ENCODE measurements at regions not wholly inside any gene's neighbourhood (a gene's known extent, or its start where the extent isn't known, plus 50 kb on each side); places are given as distances from the start of the nearest gene placed in this dataset.

DNA sequence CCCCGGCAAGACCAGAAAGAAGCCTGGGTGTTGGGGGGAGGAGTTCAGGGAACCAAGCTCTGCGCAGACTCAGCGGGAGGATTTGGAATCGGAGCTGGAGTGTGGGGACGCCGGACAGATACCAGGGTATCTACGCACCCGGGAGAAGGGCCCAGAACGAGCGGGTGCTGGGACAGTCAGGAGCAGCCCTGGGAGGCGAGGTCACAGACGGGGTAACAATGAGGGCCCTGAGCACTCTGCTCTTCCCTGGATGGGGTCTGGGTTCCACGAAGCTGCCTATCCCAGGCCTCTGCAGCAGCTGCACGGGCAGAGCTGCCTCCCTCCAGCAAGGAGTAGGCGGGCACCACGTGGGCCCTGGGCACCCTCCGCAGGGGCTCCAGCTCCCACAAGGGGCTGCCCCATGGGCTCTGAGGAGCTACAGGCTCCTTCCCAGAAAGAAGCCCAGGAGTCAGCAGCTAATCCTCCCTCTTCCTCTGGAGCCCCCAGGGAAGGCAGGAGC lies 197.2 kb downstream of the BRD1 start:
- H3K79me2 ChIP-seq (ENCODE audit: control insufficient read depth, low read length): peaks cover 90% of the 10 kb centered on the region
- H3K4me1 ChIP-seq (ENCODE audit: control insufficient read depth, low read length): no peaks in the 10 kb centered on the region
- H3K36me3 ChIP-seq (ENCODE audit: control insufficient read depth, low read length): peaks cover 20% of the 10 kb centered on the region; the same call in 1 of the 2 replicates
- H3K27ac ChIP-seq (ENCODE audit: low read depth, low read length): no peak overlapping the region
- no peaks in the 10 kb centered on the region for H3K9me3 ChIP-seq (ENCODE audit: control insufficient read depth, insufficient read depth, low read length)
- H3K9me2 ChIP-seq (replicated peaks; ENCODE audit: control insufficient read depth, low read length): no peaks in the 10 kb centered on the region
- H3K4me2 ChIP-seq (ENCODE audit: low read length): no peak overlapping the region
- H3K4me3 ChIP-seq (ENCODE audit: low read length): no peak overlapping the region
- no peaks in the 10 kb centered on the region for H3F3A ChIP-seq (ENCODE audit: control insufficient read depth, insufficient read depth)
- H3K27me3 ChIP-seq (ENCODE audit: control insufficient read depth, low read length): no peaks in the 10 kb centered on the region
- TF ChIP-seq, protein P1, sequence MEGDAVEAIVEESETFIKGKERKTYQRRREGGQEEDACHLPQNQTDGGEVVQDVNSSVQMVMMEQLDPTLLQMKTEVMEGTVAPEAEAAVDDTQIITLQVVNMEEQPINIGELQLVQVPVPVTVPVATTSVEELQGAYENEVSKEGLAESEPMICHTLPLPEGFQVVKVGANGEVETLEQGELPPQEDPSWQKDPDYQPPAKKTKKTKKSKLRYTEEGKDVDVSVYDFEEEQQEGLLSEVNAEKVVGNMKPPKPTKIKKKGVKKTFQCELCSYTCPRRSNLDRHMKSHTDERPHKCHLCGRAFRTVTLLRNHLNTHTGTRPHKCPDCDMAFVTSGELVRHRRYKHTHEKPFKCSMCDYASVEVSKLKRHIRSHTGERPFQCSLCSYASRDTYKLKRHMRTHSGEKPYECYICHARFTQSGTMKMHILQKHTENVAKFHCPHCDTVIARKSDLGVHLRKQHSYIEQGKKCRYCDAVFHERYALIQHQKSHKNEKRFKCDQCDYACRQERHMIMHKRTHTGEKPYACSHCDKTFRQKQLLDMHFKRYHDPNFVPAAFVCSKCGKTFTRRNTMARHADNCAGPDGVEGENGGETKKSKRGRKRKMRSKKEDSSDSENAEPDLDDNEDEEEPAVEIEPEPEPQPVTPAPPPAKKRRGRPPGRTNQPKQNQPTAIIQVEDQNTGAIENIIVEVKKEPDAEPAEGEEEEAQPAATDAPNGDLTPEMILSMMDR (IDR thresholded peaks at IDR 0.05; ENCODE audit: low read depth, low read length, poor library complexity, severe bottlenecking): no peak
- TF ChIP-seq EZH2phosphoT487 (IDR thresholded peaks at IDR 0.05; ENCODE audit: borderline replicate concordance, low read length): no peak
- no peaks in the 10 kb centered on the region; the same call in 1 of the 2 replicates for H4K20me1 ChIP-seq (ENCODE audit: control insufficient read depth, insufficient read depth, low read depth, low read length)

DNA sequence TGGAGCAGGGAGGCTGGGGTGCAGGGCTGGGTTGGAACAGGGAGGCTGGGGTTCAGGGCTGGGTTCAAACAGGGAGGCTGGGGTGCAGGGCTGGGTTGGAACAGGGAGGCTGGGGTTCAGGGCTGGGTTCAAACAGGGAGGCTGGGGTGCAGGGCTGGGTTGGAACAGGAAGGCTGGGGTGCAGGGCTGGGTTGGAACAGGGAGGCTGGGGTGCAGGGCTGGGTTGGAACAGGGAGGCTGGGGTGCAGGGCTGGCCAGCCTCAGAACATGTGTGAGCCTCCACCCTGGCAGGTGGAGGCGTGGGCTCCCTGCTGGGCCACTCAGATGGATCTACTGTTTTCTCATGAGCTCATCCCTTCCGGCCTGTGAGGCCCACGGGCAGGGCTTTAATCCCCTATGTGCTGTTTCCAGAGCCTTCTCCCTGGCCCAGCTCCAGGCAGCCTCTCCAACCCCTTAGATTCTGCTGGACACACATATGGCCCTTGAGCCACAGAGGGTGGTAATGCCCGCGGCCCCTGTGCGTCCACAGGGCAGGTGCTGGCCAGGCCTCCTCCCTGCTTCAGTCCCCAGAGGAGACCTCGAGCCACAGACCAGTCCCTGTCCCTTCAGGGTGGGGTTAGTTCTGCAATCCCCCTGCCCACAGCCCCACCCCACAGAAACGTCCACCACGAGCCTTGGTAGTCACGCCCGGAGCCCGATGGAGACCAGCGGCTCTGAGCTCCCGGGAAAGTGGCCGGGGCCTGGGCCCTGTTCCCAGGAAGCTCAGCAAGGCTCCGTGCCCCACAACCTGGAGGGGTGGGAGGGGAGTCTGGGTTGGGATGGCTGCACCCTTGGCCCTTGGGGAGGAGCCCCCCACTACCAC lies 197.9 kb downstream of the BRD1 start:
- no peak for TF ChIP-seq EZH2phosphoT487 (IDR thresholded peaks at IDR 0.05; ENCODE audit: borderline replicate concordance, low read length)
- TF ChIP-seq, protein P1 (IDR thresholded peaks at IDR 0.05; ENCODE audit: low read depth, low read length, poor library complexity, severe bottlenecking): no peak
- peaks cover 16% of the 10 kb centered on the region; the same call in 1 of the 2 replicates for H3K36me3 ChIP-seq (ENCODE audit: control insufficient read depth, low read length)
- no peak overlapping the region for H3K27ac ChIP-seq (ENCODE audit: low read depth, low read length)
- H3K79me2 ChIP-seq (ENCODE audit: control insufficient read depth, low read length): peaks cover 90% of the 10 kb centered on the region
- H3K4me1 ChIP-seq (ENCODE audit: control insufficient read depth, low read length): no peaks in the 10 kb centered on the region
- no peaks in the 10 kb centered on the region for H3K9me2 ChIP-seq (replicated peaks; ENCODE audit: control insufficient read depth, low read length)
- H3K9me3 ChIP-seq (ENCODE audit: control insufficient read depth, insufficient read depth, low read length): no peaks in the 10 kb centered on the region
- no peak overlapping the region for H3K4me2 ChIP-seq (ENCODE audit: low read length)
- H3K4me3 ChIP-seq (ENCODE audit: low read length): no peak overlapping the region
- H4K20me1 ChIP-seq (ENCODE audit: control insufficient read depth, insufficient read depth, low read depth, low read length): no peaks in the 10 kb centered on the region; the same call in 1 of the 2 replicates
- no peaks in the 10 kb centered on the region for H3F3A ChIP-seq (ENCODE audit: control insufficient read depth, insufficient read depth)
- no peaks in the 10 kb centered on the region for H3K27me3 ChIP-seq (ENCODE audit: control insufficient read depth, low read length)

GRCh38 chr22:49629261-49629570 lies 198.5 kb downstream of the BRD1 start:
- Histone ChIP-seq H3K79me2 (ENCODE audit: control insufficient read depth, low read length) (peaks cover 89% of the 10 kb centered on the region), H3K9me2 (replicated peaks; ENCODE audit: control insufficient read depth, low read length) (no peaks in the 10 kb centered on the region), H4K20me1 (ENCODE audit: control insufficient read depth, insufficient read depth, low read depth, low read length) (no peaks in the 10 kb centered on the region; the same call in 1 of the 2 replicates), H3K4me3 (ENCODE audit: low read length) (no peak overlapping the region), H3K36me3 (ENCODE audit: control insufficient read depth, low read length) (peaks cover 10% of the 10 kb centered on the region; the same call in 1 of the 2 replicates), H3K27me3 (ENCODE audit: control insufficient read depth, low read length) (no peaks in the 10 kb centered on the region), H3F3A (ENCODE audit: control insufficient read depth, insufficient read depth) (no peaks in the 10 kb centered on the region), H3K4me1 (ENCODE audit: control insufficient read depth, low read length) (no peaks in the 10 kb centered on the region), H3K4me2 (ENCODE audit: low read length) (no peak overlapping the region), H3K9me3 (ENCODE audit: control insufficient read depth, insufficient read depth, low read length) (no peaks in the 10 kb centered on the region), H3K27ac (ENCODE audit: low read depth, low read length) (no peak overlapping the region)
- no peak for TF ChIP-seq EZH2phosphoT487 (IDR thresholded peaks at IDR 0.05; ENCODE audit: borderline replicate concordance, low read length)
- TF ChIP-seq, protein P1 (IDR thresholded peaks at IDR 0.05; ENCODE audit: low read depth, low read length, poor library complexity, severe bottlenecking): no peak
